ENCODE measurements at regions not wholly inside any gene's neighbourhood (a gene's known extent, or its start where the extent isn't known, plus 50 kb on each side); places are given as distances from the start of the nearest gene placed in this dataset.

DNA sequence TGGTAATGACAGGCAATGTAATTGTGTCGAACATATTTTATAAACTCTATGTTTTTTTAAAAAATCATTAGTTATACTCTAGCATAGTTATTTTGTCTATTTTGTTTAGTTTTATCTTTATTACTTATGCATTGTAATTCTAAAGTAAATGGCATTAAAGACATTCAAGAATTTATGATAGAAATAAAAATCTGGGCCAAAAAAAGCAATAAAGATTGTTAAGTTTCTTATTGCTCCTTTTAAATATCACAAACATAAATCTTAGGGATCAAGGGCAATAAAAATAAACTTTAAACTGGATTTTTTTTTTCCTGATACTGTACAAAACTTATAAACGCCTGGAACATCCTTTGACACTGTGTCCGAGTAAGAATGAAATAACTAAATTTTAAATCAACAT, 931.5 kb upstream of the EYS start:
- TF ChIP-seq NFIC (IDR thresholded peaks at IDR 0.05) (no peak), ZBTB7A (IDR thresholded peaks at IDR 0.05; ENCODE audit: low read depth) (no peak), YY1 (IDR thresholded peaks at IDR 0.05; ENCODE audit: low read depth) (no peak), CEBPB (IDR thresholded peaks at IDR 0.05) (no peak), CREB1 (IDR thresholded peaks at IDR 0.05; ENCODE audit: low read depth) (no peak)
- TF ChIP-seq, protein P1, sequence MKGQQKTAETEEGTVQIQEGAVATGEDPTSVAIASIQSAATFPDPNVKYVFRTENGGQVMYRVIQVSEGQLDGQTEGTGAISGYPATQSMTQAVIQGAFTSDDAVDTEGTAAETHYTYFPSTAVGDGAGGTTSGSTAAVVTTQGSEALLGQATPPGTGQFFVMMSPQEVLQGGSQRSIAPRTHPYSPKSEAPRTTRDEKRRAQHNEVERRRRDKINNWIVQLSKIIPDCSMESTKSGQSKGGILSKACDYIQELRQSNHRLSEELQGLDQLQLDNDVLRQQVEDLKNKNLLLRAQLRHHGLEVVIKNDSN (IDR thresholded peaks at IDR 0.05), result no peak

DNA sequence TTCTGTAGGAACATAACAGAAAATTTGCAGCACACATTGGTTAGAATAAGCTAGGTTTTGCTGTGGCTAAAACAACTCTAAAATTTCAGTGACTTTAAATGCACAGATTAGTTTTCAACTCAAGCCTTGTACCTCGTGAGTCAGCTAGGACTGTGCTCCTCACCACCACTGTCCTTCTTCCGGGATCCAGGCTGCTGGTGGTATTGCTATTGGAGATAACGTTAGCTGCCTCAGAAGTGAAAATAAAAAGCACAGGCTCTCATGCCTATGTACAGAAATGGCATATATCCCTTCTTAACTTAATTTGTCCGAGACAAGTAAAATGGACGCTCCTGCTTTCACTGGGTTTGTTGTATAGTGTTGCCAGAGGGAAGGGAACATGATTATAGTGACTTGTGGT, 931.1 kb upstream of the EYS start:
- TF ChIP-seq ZBTB7A (IDR thresholded peaks at IDR 0.05; ENCODE audit: low read depth) (no peak), TAF1 (IDR thresholded peaks at IDR 0.05; ENCODE audit: low read depth) (no peak), MAX (IDR thresholded peaks at IDR 0.05) (no peak), TCF12 (IDR thresholded peaks at IDR 0.05; ENCODE audit: low read depth) (no peak), TEAD4 (IDR thresholded peaks at IDR 0.05) (no peak), CEBPB (IDR thresholded peaks at IDR 0.05) (no peak), EGR1 (IDR thresholded peaks at IDR 0.05) (no peak), CREB1 (IDR thresholded peaks at IDR 0.05; ENCODE audit: low read depth) (no peak), EP300 (IDR thresholded peaks at IDR 0.05; ENCODE audit: borderline replicate concordance) (no peak), NFIC (IDR thresholded peaks at IDR 0.05) (no peak), REST (IDR thresholded peaks at IDR 0.05; ENCODE audit: low read depth) (no peak), FOXM1 (IDR thresholded peaks at IDR 0.05; ENCODE audit: borderline replicate concordance, low read depth) (no peak), RAD21 (IDR thresholded peaks at IDR 0.05; ENCODE audit: low read depth) (no peak), YY1 (IDR thresholded peaks at IDR 0.05; ENCODE audit: low read depth) (no peak)
- TF ChIP-seq, protein P1 (IDR thresholded peaks at IDR 0.05), result no peak

- TF ChIP-seq TEAD4 (IDR thresholded peaks at IDR 0.05), result no peak
- TF ChIP-seq RAD21 (IDR thresholded peaks at IDR 0.05; ENCODE audit: low read depth), result no peak
- TF ChIP-seq TCF12 (IDR thresholded peaks at IDR 0.05; ENCODE audit: low read depth), result no peak
- no peak for TF ChIP-seq REST (IDR thresholded peaks at IDR 0.05; ENCODE audit: low read depth)
- TF ChIP-seq TAF1 (IDR thresholded peaks at IDR 0.05; ENCODE audit: low read depth), result no peak
- no peak for TF ChIP-seq FOXM1 (IDR thresholded peaks at IDR 0.05; ENCODE audit: borderline replicate concordance, low read depth)
- TF ChIP-seq ZBTB7A (IDR thresholded peaks at IDR 0.05; ENCODE audit: low read depth), result no peak
- no peak for TF ChIP-seq MAX (IDR thresholded peaks at IDR 0.05)
- TF ChIP-seq CREB1 (IDR thresholded peaks at IDR 0.05; ENCODE audit: low read depth), result no peak
- no peak for TF ChIP-seq CEBPB (IDR thresholded peaks at IDR 0.05)
- no peak for TF ChIP-seq EGR1 (IDR thresholded peaks at IDR 0.05)
- TF ChIP-seq EP300 (IDR thresholded peaks at IDR 0.05; ENCODE audit: borderline replicate concordance), result no peak
Observed at GRCh38 chr6:66628917-66629316, 921.9 kb upstream of the EYS start.

GRCh38 chr6:66623050-66623449, 916.0 kb upstream of the EYS start:
- no peak for TF ChIP-seq EGR1 (IDR thresholded peaks at IDR 0.05)
- no peak for TF ChIP-seq FOXM1 (IDR thresholded peaks at IDR 0.05; ENCODE audit: borderline replicate concordance, low read depth)
- no peak for TF ChIP-seq RAD21 (IDR thresholded peaks at IDR 0.05; ENCODE audit: low read depth)
- no peak for TF ChIP-seq REST (IDR thresholded peaks at IDR 0.05; ENCODE audit: low read depth)
- TF ChIP-seq ZBTB7A (IDR thresholded peaks at IDR 0.05; ENCODE audit: low read depth), result no peak
- TF ChIP-seq NFIC (IDR thresholded peaks at IDR 0.05), result no peak
- no peak for TF ChIP-seq YY1 (IDR thresholded peaks at IDR 0.05; ENCODE audit: low read depth)

DNA sequence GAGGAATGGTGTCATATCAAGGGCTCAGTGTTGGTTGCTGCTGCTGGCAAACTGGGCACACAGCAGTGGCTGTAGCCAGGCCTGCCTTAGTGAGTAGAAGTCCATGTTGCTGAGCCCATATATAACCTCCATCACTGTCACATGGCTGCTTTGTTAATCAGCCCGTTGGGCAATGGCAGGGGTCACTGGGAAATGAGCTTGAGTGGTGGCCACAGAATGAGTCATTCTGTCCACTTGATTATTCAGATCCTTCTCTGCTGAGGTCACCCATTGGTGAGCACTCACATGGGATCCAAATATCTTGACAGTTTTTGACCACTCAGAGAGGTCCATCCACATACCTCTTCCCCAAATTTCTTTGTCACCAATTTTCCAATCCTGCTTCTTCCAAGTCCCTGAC, 898.9 kb upstream of the EYS start:
- TF ChIP-seq, protein P1 (IDR thresholded peaks at IDR 0.05), result no peak
- TF ChIP-seq EGR1 (IDR thresholded peaks at IDR 0.05) (no peak), FOXM1 (IDR thresholded peaks at IDR 0.05; ENCODE audit: borderline replicate concordance, low read depth) (no peak), MAX (IDR thresholded peaks at IDR 0.05) (no peak), NFIC (IDR thresholded peaks at IDR 0.05) (no peak), TEAD4 (IDR thresholded peaks at IDR 0.05) (no peak), CEBPB (IDR thresholded peaks at IDR 0.05) (no peak), REST (IDR thresholded peaks at IDR 0.05; ENCODE audit: low read depth) (no peak), EP300 (IDR thresholded peaks at IDR 0.05; ENCODE audit: borderline replicate concordance) (no peak), RAD21 (IDR thresholded peaks at IDR 0.05; ENCODE audit: low read depth) (no peak), TCF12 (IDR thresholded peaks at IDR 0.05; ENCODE audit: low read depth) (no peak), YY1 (IDR thresholded peaks at IDR 0.05; ENCODE audit: low read depth) (no peak), TAF1 (IDR thresholded peaks at IDR 0.05; ENCODE audit: low read depth) (no peak), ZBTB7A (IDR thresholded peaks at IDR 0.05; ENCODE audit: low read depth) (no peak), CREB1 (IDR thresholded peaks at IDR 0.05; ENCODE audit: low read depth) (no peak)
